ENCODE measurements at regions not wholly inside any gene's neighbourhood (a gene's known extent, or its start where the extent isn't known, plus 50 kb on each side); places are given as distances from the start of the nearest gene placed in this dataset.
A peak's percentile ranks its signal among the peaks of the same experiment; 100 is the strongest.
"Not testable (repeated sequence)": the region's sequence is repeated elsewhere in the genome, so short reads cannot be mapped to it uniquely, and the experiment has no call there.

DNA sequence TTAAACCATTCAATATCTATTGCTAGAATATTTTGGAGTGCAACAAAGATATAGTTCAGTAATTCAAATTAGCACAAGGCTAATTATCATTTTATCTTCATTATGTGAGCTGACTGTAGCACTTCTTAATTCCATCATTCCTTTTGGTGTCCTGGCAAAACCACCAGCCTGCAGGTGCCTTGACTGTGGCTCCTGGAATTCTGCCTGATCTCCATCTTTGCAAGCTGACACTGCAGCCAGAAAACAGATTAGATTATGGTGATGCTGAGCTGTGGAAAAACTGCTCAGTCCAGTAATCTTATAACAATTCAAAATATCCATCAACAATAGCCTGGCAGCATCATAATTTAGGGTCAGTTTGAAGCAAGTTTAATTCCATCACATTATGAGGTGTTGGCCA lies 919.5 kb downstream of the DTWD2 start:
- Histone ChIP-seq H3K27me3 (ENCODE audit: control insufficient read depth, insufficient read depth, low read length) (no peaks in the 10 kb centered on the region), H3K9me3 (replicated peaks; ENCODE audit: control insufficient read depth, low read depth, low read length) (no peaks in the 10 kb centered on the region), H3K27ac (ENCODE audit: low read length) (no peak overlapping the region), H3K4me1 (ENCODE audit: control insufficient read depth, insufficient read depth, low read length) (no peaks in the 10 kb centered on the region), H3K4me3 (ENCODE audit: low read length) (no peak overlapping the region), H3K36me3 (ENCODE audit: control insufficient read depth, insufficient read depth, low read length) (no peaks in the 10 kb centered on the region)
- DNase-seq = no peak

DNA sequence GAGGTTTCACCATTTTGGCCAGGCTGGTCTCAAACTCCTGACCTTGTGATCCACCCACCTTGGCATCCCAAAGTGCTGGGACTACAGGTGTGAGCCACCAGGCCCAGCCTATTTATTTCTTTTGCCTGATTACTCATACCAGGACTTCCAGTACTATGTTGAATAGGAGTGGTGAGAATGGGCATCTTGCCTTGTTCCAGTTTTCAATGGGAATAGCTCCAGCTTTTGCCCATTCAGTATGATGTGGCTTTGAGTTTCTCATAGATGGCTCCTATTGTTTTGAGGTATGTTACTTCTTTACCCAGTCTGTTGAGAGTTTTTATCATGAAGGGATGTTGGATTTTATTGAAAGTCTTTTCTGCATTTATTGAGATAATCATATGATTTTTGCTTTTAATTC lies 924.5 kb downstream of the DTWD2 start:
- not testable (repeated sequence) for H3K27ac ChIP-seq (ENCODE audit: low read length); H3K4me1 ChIP-seq (ENCODE audit: control insufficient read depth, insufficient read depth, low read length); DNase-seq; H3K4me3 ChIP-seq (ENCODE audit: low read length); H3K9me3 ChIP-seq (replicated peaks; ENCODE audit: control insufficient read depth, low read depth, low read length); H3K27me3 ChIP-seq (ENCODE audit: control insufficient read depth, insufficient read depth, low read length); H3K36me3 ChIP-seq (ENCODE audit: control insufficient read depth, insufficient read depth, low read length)

DNA sequence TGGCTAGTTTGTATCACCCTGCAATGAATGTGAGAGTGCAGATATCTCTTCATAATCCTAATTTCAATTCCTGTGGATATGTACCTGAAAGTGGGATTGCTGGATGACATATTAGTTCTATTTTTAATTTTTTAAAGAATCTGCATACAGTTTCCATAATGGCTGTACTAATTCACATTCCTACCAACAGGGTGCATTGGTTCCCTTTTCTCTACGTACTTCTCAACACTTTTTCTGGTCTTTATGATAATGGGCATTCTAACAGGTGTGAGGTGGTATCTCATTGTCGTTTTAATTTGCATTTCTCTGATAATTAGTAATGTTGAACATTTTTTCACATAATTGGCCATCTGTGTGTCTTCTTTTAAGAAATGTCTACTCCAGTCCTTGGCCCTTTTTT lies 927.5 kb downstream of the DTWD2 start:
- no peak for DNase-seq
- no peaks in the 10 kb centered on the region for H3K4me1 ChIP-seq (ENCODE audit: control insufficient read depth, insufficient read depth, low read length)
- no peaks in the 10 kb centered on the region for H3K9me3 ChIP-seq (replicated peaks; ENCODE audit: control insufficient read depth, low read depth, low read length)
- H3K27me3 ChIP-seq (ENCODE audit: control insufficient read depth, insufficient read depth, low read length) = no peaks in the 10 kb centered on the region
- WGBS (ENCODE audit: insufficient coverage) = no CpG with 5 or more reads among the region's 2 CpGs
- no peak overlapping the region for H3K27ac ChIP-seq (ENCODE audit: low read length)
- H3K4me3 ChIP-seq (ENCODE audit: low read length) = no peak overlapping the region
- no peaks in the 10 kb centered on the region for H3K36me3 ChIP-seq (ENCODE audit: control insufficient read depth, insufficient read depth, low read length)

DNA sequence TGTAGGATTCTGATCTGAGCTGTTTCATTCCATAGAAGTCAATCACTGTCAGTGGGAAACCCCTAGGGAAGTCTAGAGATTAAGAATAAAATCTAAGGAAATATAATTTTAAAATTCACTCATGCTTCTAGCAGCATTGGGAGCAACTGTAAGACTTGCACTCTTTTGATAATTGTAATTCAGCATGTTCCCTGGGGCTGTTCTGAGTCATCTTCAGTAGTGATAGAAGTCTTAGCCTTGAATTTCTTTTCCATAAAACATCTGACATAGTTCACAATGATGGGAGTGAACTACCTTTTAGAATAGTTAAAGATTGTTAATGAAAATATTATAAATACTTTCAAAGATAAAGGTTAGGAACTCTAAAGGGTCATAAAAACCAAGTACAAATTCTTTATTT lies 935.8 kb downstream of the DTWD2 start:
- DNase-seq = no peak
- no peaks in the 10 kb centered on the region for H3K4me1 ChIP-seq (ENCODE audit: control insufficient read depth, insufficient read depth, low read length)
- H3K4me3 ChIP-seq (ENCODE audit: low read length) = no peak overlapping the region
- H3K27me3 ChIP-seq (ENCODE audit: control insufficient read depth, insufficient read depth, low read length) = no peaks in the 10 kb centered on the region
- no peak overlapping the region for H3K27ac ChIP-seq (ENCODE audit: low read length)
- H3K9me3 ChIP-seq (replicated peaks; ENCODE audit: control insufficient read depth, low read depth, low read length) = peaks cover 2% of the 10 kb centered on the region
- no peaks in the 10 kb centered on the region for H3K36me3 ChIP-seq (ENCODE audit: control insufficient read depth, insufficient read depth, low read length)

DNA sequence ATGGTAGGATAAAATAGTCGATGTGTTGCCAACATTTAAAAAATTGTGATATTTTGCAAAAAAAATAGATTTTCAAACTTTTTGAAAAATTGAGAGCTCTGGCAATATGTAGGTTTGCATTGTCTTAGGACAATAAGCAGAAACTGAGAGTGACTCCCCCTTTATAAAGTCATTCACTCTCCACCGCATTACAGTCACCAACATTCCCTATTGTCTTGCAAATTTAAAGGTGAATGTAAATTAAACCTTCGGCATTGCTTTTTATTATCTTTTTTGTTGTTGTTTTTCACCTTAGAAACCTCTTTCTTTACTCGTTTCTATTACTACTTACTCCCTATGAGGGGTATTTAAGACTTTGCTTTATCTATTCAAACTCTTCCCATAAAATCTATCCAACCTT lies 944.2 kb downstream of the DTWD2 start:
- Histone ChIP-seq H3K4me3 (ENCODE audit: low read length) (no peak overlapping the region), H3K4me1 (ENCODE audit: control insufficient read depth, insufficient read depth, low read length) (no peaks in the 10 kb centered on the region), H3K27ac (ENCODE audit: low read length) (no peak overlapping the region), H3K9me3 (replicated peaks; ENCODE audit: control insufficient read depth, low read depth, low read length) (no peaks in the 10 kb centered on the region), H3K27me3 (ENCODE audit: control insufficient read depth, insufficient read depth, low read length) (no peaks in the 10 kb centered on the region), H3K36me3 (ENCODE audit: control insufficient read depth, insufficient read depth, low read length) (no peaks in the 10 kb centered on the region)
- no peak for DNase-seq
- WGBS (ENCODE audit: insufficient coverage) = no CpG with 5 or more reads among the region's 4 CpGs

DNA sequence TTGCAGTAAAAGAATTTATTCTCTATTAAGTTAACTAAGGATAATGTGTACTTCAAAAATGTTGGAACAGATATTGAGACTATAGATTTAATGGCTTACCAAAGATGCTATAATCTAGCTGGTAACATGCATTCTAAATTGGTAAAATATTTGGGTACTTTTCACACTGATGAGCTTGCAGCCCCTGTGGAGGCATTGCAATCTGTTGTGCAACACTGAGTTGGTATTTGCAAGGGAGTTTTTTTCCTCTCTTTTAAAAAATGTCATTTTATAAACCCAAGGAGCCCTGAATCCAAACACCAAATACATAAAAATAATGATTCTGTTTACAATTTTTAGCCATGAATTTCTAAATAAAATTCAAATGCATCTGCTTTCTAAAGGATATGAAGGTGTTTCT lies 944.8 kb downstream of the DTWD2 start:
- H3K9me3 ChIP-seq (replicated peaks; ENCODE audit: control insufficient read depth, low read depth, low read length) = no peaks in the 10 kb centered on the region
- DNase-seq = no peak
- no peaks in the 10 kb centered on the region for H3K36me3 ChIP-seq (ENCODE audit: control insufficient read depth, insufficient read depth, low read length)
- H3K4me1 ChIP-seq (ENCODE audit: control insufficient read depth, insufficient read depth, low read length) = no peaks in the 10 kb centered on the region
- H3K27me3 ChIP-seq (ENCODE audit: control insufficient read depth, insufficient read depth, low read length) = no peaks in the 10 kb centered on the region
- no peak overlapping the region for H3K4me3 ChIP-seq (ENCODE audit: low read length)
- no peak overlapping the region for H3K27ac ChIP-seq (ENCODE audit: low read length)

DNA sequence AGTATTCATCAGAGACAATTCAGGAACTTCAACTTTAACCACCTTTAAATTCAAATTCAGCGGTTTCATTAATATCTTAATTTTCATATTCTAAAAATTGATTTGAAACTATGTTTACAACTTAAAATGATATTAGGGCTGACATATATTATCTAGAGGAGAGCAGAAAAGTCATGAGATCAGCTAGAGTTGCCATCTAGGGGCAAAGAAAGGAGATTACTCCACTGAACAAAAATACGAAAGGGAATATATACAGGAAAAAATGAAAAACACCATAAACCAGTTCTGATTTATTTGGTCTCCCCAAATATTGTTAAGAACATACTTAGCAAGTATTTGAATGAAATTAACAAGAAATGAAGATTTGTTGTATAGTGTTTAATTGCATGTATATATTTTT lies 946.3 kb downstream of the DTWD2 start:
- WGBS (ENCODE audit: insufficient coverage) = no CpG with 5 or more reads among the region's 2 CpGs
- DNase-seq = peak; percentile 27
- Histone ChIP-seq H3K27ac (ENCODE audit: low read length) (no peak overlapping the region), H3K36me3 (ENCODE audit: control insufficient read depth, insufficient read depth, low read length) (no peaks in the 10 kb centered on the region), H3K4me1 (ENCODE audit: control insufficient read depth, insufficient read depth, low read length) (no peaks in the 10 kb centered on the region), H3K27me3 (ENCODE audit: control insufficient read depth, insufficient read depth, low read length) (no peaks in the 10 kb centered on the region), H3K9me3 (replicated peaks; ENCODE audit: control insufficient read depth, low read depth, low read length) (no peaks in the 10 kb centered on the region), H3K4me3 (ENCODE audit: low read length) (no peak overlapping the region)

DNA sequence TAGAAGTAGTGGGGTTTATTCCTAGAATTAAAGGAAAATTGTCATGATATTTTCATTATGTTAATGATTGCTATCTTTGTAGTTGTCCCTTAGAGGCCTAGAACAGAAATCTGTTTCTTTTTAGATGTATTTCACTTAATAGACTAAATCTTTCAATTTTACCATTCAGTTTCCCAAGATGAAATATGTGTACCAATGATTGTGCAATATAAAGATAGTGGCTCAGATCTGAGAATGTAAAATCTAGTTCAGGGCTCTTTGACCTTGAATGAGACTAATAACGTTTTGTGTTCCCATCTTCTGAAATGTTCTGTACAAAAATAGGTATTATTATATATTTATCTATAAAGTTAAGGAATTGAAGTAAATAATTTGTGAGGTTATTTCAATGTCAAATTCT lies 947.9 kb downstream of the DTWD2 start:
- H3K9me3 ChIP-seq (replicated peaks; ENCODE audit: control insufficient read depth, low read depth, low read length) = no peaks in the 10 kb centered on the region
- no peak overlapping the region for H3K27ac ChIP-seq (ENCODE audit: low read length)
- no peaks in the 10 kb centered on the region for H3K36me3 ChIP-seq (ENCODE audit: control insufficient read depth, insufficient read depth, low read length)
- no peak overlapping the region for H3K4me3 ChIP-seq (ENCODE audit: low read length)
- no CpG with 5 or more reads among the region's 1 CpG for WGBS (ENCODE audit: insufficient coverage)
- no peaks in the 10 kb centered on the region for H3K4me1 ChIP-seq (ENCODE audit: control insufficient read depth, insufficient read depth, low read length)
- DNase-seq = no peak
- no peaks in the 10 kb centered on the region for H3K27me3 ChIP-seq (ENCODE audit: control insufficient read depth, insufficient read depth, low read length)

DNA sequence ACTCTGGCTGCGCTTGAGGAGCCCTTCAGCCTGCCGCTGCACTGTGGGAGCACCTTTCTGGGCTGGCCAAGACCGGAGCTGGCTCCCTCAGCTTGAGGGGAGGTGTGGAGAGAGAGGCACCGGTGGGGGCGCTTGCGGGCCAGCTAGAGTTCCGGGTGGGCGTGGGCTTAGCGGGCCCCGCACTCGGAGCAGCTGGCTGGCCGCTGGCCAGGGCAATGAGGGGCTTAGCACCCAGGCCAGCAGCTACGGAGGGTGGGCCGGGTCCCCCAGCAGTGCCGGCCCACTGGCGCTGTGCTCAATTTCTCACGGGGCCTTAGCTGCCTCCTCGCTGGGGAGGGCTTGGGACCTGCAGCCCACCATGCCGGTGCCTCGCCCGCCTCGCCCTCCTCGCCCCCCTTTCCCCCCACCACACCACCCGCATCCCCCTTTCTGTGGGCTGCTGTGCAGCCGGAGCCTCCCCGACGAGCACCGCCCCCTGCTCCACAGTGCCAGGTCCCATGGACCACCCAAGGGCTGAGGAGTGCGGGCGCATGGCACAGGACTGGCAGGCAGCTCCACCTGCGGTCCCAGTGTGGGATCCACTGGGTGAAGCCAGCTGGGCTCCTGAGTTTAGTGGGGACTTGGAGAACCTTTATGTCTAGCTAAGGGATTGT lies 954.5 kb downstream of the DTWD2 start:
- H3K27me3 ChIP-seq (ENCODE audit: control insufficient read depth, insufficient read depth, low read length) = no peaks in the 10 kb centered on the region
- H3K36me3 ChIP-seq (ENCODE audit: control insufficient read depth, insufficient read depth, low read length) = no peaks in the 10 kb centered on the region
- H3K9me3 ChIP-seq (replicated peaks; ENCODE audit: control insufficient read depth, low read depth, low read length) = peaks cover 3% of the 10 kb centered on the region
- no peaks in the 10 kb centered on the region for H3K4me1 ChIP-seq (ENCODE audit: control insufficient read depth, insufficient read depth, low read length)
- no peak overlapping the region for H3K4me3 ChIP-seq (ENCODE audit: low read length)
- no peak for DNase-seq
- 89% methylated on average over 19 of the region's 31 CpGs for WGBS (ENCODE audit: insufficient coverage)
- H3K27ac ChIP-seq (ENCODE audit: low read length) = no peak overlapping the region

DNA sequence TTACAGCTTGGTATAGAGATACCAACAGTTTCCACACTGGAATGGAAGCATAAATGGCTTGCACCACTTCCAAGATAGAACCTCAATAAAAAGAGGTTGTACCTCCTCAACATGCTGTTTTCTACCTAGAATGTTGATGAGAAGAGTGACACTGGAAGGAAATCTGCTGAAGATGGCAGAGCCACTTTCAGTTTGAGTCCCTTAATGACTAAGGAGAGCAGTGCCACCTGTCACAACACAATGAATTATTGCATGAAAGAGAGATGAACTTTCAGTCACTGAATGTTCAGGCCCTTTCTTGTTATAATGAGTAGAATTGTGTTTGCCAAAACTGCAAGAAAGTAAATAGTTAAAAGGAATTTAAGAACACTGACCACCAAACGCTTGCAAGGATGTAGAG lies 958.5 kb downstream of the DTWD2 start:
- Histone ChIP-seq H3K27ac (ENCODE audit: low read length) (no peak overlapping the region), H3K4me1 (ENCODE audit: control insufficient read depth, insufficient read depth, low read length) (no peaks in the 10 kb centered on the region)

DNA sequence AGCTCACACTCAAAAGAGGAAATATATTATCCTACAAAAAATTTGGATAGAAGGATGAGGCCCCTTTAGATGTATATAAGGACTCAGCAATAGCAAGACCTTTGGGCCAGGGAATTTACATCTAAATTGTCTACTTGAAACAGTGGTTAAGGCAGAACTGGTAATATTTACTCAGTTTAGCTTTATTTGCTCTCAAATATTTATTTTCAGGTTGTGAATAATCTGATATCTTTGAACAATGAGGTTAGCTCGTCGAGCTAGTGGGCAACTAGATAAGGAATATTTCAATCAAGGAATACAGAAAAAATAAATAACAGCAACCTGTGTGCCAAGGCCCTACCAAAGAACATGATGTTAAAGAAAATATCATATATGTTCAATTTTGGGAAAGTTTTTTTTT lies 966.3 kb downstream of the DTWD2 start:
- H3K4me3 ChIP-seq (ENCODE audit: low read length) = no peak overlapping the region
- no peak for DNase-seq
- no CpG with 5 or more reads among the region's 2 CpGs for WGBS (ENCODE audit: insufficient coverage)

More for the DNA sequence above, 958.5 kb downstream of the DTWD2 start:
- no peak for DNase-seq
- H3K27me3 ChIP-seq (ENCODE audit: control insufficient read depth, insufficient read depth, low read length) = no peaks in the 10 kb centered on the region
- WGBS (ENCODE audit: insufficient coverage) = no CpG with 5 or more reads among the region's 1 CpG
- H3K4me3 ChIP-seq (ENCODE audit: low read length) = no peak overlapping the region
- no peaks in the 10 kb centered on the region for H3K36me3 ChIP-seq (ENCODE audit: control insufficient read depth, insufficient read depth, low read length)
- H3K9me3 ChIP-seq (replicated peaks; ENCODE audit: control insufficient read depth, low read depth, low read length) = peaks cover 3% of the 10 kb centered on the region

More for the DNA sequence above, 966.3 kb downstream of the DTWD2 start:
- no peak overlapping the region for H3K27ac ChIP-seq (ENCODE audit: low read length)
- H3K4me1 ChIP-seq (ENCODE audit: control insufficient read depth, insufficient read depth, low read length) = no peaks in the 10 kb centered on the region
- no peaks in the 10 kb centered on the region for H3K27me3 ChIP-seq (ENCODE audit: control insufficient read depth, insufficient read depth, low read length)
- no peaks in the 10 kb centered on the region for H3K36me3 ChIP-seq (ENCODE audit: control insufficient read depth, insufficient read depth, low read length)
- no peaks in the 10 kb centered on the region for H3K9me3 ChIP-seq (replicated peaks; ENCODE audit: control insufficient read depth, low read depth, low read length)

Measured in muscle of leg (tissue), 3 donors.